Iris pigment epithelial cell (primary cell): ENCODE measurements at regions not wholly inside any gene's neighbourhood (a gene's known extent, or its start where the extent isn't known, plus 50 kb on each side); places are given as distances from the start of the nearest gene placed in this dataset.
"Not testable (repeated sequence)": the region's sequence is repeated elsewhere in the genome, so short reads cannot be mapped to it uniquely, and the experiment has no call there.

Experiments
- DNase-seq: peaks from one replicate; pipeline ENCODE4 v3.0.0-alpha.2; 2011; ENCODE audit warnings: low read depth

DNA sequence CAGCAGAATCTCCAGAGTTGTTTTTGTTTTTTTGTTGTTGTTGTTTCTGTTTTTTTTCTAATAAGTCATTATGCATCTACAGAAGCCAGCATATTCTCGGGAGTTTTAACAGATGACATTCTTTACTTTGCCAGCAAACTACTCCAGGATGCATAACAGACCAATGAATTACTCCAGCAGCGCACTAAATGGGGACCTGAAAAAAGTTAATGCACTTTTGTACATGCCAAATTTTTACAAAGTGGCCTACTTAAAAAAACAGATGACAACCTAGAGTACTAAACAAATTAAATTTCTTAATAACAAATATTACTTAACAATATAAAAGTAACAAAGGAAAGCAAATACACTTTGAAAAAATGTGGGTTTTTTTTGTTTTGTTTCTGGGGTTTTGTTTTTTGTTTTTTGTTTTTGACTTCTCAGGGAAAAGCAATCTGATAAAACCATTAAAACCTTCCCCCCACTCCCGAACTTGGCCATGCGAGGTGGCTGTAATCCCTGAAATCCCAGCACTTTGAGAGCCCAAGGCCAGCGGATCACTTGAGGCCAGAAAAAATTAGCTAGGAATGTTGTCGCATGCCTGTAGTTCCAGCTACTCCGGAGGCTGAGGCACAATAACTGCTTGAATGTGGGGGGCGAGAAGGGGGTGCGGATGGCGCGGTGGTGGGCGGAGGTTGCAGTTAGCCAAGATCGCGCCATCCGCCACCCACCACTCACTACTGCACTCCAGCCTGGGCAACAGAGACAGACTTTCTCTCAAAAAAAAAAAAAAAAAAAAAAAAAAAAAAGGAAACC lies 352.4 kb downstream of the CETN3 start:
- peak; percentile 34 for DNase-seq

GRCh38 chr5:90055831-90056328 lies 353.7 kb downstream of the CETN3 start:
- DNase-seq: peak; percentile 94

DNA sequence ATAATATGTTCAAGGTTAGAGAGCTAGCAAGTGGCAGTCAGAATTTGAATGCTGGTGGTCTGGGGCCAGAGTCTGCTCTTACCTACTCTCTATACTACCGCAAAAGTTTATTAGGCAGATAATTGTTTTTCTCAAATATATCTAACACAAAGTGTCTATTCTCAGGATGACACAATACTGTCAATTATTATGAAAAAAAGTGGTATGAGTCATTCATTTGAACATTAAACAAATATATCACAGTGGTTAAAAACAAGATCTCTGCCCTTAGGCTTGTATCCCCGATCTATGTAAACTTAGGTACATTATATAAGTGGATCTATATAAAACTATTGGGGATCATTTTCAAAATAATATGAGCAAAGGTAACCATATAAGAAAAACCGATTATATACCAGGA lies 354.9 kb downstream of the CETN3 start:
- peak; percentile 61 for DNase-seq

DNA sequence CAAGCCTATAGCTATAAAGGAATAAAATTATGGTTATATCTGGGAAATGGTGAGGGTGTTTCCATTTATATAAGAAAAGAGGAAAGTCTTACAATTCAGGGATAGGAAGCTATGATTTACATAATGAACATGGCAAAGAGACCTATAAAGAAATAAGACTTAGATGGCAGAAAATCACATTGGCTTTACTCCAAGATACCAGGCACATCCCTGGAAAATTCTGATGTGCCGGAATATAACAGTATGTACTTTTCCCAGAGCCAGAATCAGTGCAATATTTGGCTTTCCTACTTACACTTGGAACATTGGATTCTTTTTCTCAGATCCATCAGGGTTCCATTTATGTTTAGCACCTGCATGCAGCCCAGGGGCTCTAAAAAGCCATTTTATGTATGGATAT lies 357.8 kb downstream of the CETN3 start:
- no peak for DNase-seq

DNA sequence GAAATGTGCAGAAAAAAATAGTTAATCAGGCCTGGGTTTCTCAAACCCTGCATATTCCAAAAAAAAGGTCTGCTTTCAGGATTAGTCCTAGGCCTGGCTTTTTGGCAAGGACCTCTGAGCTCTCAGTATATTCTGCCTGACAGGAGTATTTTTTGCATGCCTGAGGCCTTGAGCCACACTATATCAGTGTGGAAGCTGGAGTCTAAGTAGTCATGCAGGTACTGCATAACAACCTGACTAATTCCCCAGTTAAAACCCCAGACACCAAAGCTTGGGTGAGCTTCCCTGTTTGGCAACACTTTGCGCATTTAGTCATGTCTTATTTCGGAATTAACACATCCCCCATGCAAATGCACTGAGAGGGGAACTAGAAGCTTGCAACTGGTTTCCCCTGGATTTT lies 359.5 kb downstream of the CETN3 start:
- no peak for DNase-seq

GRCh38 chr5:90047113-90047512 lies 362.4 kb downstream of the CETN3 start:
- DNase-seq: no peak

DNA sequence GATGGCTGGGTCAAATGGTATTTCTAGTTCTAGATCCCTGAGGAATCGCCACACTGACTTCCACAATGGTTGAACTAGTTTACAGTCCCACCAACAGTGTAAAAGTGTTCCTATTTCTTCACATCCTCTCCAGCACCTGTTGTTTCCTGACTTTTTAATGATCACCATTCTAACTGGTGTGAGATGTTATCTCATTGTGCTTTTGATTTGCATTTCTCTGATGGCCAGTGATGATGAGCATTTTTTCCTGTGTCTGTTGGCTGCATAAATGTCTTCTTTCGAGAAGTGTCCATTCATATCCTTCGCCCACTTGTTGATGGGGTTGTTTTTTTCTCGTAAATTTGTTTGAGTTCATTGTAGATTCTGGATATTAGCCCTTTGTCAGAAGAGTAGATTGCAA lies 369.5 kb downstream of the CETN3 start:
- not testable (repeated sequence) for DNase-seq

- peak; percentile 94 for DNase-seq
Observed at GRCh38 chr5:90037646-90038045, 371.9 kb downstream of the CETN3 start.

DNA sequence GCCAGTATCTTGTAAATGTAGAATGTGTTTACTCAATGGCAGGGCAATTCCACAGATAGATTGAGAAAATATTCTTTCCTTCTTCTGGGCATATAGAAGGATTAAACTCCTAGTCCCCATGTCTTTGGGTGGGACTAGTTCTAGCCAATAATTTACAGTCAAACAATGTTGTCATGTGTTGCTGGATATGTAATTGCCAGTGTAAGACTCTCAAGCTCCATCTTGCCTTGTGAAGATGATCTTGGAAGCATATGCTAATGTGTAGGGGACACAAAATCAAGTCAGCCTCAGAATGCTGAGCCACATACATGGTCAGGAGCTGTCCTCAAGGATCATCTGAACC lies 386.9 kb downstream of the CETN3 start:
- DNase-seq: peak; percentile 29

DNA sequence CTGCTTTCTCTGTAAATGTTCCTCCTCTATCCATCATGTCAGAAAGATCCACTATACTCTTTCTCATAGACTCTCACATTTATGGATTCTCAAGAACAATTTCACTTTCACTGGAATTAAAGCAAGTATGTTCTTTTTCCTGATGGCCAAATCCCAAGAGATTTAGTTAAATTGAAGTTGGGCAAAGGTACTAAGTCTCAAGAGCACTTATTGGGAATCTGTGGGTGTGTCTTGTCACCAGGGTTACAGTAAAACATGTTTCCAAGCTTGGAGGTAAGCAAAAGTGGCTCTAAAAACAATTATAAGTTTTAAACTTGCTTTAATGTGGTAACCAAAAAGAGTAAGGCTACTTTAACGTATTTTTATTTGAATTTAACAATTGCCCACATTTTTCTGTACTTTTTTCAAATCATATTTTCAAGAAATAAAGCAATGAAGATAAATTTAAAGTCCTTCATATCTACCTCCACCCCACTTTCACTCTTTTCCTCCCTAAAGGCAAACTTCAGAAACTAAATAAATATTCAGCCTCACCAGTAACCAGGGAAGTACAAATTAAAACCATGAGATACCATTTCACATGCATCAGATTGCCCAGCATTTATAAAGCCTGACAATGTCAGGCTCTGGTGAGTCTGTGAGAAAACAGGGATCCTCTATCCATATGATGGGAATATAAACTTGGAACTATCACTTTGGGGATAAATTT lies 387.4 kb downstream of the CETN3 start:
- DNase-seq: no peak

DNA sequence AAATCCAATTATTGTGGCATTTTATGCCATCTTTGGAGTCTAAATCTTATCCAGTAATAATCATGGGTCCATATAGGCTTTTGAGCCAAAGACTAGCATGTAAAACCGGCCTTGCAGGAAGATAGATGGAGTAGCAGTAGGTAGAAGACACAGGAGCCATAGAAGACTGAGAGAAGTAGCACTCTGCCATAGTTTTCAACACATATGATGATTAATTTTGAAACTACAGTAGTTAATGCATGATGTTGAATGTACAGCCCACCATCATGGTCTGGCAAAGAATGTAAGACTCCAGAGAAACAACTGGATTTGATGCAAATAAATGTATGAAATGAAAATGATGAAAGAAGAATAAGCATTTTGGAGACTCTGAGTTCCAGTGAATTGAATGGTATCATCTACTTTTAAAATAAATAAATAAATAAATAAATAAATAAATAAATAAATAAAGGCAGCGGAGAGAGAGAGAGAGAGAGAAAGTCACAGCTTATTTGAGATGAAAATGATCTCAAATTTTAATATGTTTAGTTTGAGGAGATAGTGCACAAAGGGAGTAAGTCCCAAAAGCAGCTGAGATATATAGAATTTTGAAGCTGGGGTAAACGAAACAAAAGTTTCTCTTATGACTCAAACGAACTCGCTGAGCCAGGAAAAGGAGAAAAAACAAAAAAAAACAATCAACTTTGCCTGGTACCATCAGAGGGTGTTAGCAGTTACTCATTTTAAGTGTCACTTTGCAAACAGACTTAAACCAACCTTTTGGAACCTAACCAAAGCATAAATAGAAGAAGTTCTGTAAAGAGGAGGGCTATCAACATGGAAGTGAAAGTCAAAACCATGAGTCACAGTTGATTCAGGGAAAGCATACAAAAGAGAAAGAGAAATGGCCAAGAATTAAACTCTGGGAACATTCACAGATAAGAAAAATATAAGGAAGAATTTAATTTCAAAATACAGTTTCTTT lies 388.7 kb downstream of the CETN3 start:
- peak; percentile 94 for DNase-seq

- no peak for DNase-seq
Observed at GRCh38 chr5:90017239-90017638, 392.3 kb downstream of the CETN3 start.

GRCh38 chr5:90015584-90016018 lies 394.0 kb downstream of the CETN3 start:
- peak; percentile 81 for DNase-seq

DNA sequence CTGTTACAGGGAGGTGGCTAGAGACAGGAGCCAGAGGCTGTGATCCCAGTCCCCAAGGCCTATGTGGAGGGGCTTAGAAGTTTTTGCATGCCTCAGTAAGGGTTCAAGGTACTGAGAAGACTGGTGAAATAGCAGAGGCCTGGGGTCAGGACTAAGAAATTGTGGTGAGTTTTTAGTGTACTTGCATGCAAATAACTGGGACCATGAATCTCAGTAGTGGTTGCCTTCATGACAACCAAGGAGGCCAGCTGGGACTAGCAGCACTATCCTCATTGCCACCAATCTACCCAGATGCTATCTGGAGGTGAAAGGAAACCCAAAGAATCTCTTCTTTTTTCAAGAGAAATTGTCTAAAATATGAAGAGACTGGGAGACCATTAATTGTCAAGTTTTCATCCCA lies 395.1 kb downstream of the CETN3 start:
- DNase-seq: no peak

DNA sequence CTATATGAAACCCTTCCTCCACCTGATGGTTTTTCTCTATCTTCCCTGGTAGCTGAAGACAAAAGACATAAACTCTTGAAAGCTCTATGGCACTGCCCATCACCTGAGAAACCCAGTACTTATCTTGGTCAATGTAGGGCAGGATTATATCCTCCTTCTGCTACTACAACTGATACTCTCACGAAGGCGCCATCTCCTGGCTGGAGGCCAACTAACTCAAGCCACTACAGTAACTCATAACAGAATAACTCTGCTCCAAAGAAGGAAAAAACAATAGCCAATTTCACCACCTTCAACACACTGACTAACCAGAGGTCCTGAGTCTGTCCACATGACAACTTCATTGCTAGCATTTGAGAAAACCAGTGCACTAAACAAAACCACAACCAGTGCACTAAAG lies 409.2 kb downstream of the CETN3 start:
- no peak for DNase-seq

DNA sequence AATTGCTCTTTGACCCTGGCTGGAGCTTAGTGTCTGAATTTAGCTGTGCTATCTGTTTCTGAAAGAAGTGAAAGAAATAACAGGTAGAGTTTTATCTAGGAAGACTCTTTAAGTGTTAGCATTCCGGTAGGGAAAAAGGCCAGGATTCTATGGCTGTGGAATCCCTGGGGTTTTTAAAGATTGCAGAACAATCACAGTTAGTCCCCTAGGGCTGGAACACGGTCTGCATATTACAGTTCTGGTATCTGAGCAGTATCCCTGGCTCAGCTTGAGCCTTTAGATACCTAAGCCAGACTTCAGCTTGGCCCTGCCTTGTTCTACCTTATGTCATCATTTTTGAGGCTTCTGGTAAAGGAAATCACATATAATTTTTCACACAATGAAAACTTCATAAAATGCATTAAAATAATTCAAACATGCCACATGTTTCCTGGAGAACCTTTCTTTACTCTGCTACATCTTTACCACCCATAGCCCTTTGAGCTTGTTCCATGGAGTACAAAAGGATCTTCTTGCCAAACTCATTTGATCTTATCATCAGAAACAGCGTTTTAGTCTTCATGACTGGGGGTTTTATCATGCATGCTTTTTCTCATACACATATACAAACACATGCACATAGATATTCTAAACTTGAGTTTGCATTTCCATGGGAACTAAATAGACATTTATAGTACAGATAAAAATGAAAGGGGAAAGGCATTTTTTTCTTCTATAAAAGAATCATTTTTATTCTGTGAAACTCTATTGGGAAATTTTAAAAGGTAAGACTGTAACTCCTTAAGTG lies 410.8 kb downstream of the CETN3 start:
- DNase-seq: no peak

GRCh38 chr5:89996890-89997289 lies 412.7 kb downstream of the CETN3 start:
- no peak for DNase-seq

GRCh38 chr5:89996335-89996734 lies 413.2 kb downstream of the CETN3 start:
- no peak for DNase-seq

GRCh38 chr5:89994266-89994665 lies 415.3 kb downstream of the CETN3 start:
- no peak for DNase-seq

DNA sequence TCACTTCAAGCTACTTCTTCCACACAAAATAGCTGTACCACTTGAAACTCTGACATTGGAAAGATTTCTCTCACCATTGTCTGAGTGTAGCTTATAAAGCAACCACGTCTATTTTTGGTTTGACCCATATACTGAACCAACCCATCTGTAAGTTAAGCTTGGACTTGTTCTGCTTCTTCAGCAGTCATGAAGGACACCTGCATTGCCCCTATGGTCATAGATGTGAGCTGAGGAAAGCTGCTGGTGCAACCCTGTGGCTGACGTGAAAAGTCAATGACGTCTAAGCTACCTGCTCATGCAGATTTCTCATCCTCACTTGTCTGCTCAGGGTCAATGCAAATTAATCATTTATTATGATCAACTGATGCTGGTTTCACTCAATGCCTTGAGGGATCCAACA lies 417.4 kb downstream of the CETN3 start:
- DNase-seq: no peak

- DNase-seq: no peak
Observed at GRCh38 chr5:89991592-89991991, 418.0 kb downstream of the CETN3 start.

DNA sequence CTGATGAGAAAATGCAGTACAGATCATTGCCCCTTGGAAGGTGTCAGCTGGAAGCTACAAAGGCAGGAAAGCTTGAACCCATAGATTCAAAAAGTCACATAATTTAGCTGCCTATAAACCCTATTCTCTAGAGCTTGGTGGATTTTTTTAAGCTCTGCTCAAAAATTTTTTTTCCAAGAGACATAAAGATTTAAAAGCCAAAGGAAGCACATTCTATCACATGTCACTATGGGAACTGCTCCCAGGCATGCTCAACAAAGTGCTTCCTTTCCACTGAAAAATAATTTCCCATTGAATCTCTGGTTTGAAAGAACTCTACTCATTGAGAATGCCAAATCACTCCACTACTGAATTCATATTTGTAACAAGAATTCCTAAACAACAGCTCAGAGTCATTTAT lies 419.8 kb downstream of the CETN3 start:
- no peak for DNase-seq
